RWPE2 (cell line): ENCODE measurements at regions not wholly inside any gene's neighbourhood (a gene's known extent, or its start where the extent isn't known, plus 50 kb on each side); places are given as distances from the start of the nearest gene placed in this dataset.

ENCODE experiments used
- ATAC-seq: fragments of 200-7000 bp; cut with Tn5 transposase; 3 replicates; pipeline ENCODE4 v1.9.1; 2021; ENCODE audit warnings: low read depth
- DNase-seq: peaks from one replicate; pipeline ENCODE4 v3.0.0-alpha.2; 2020; ENCODE audit warnings: low spot score
- H3K27ac ChIP-seq: fragments of 450-650 bp; 2 replicates; pipeline ENCODE4 v1.5.1; 2017; ENCODE audit warnings: mild to moderate bottlenecking; ENCODE audit not compliant: poor library complexity, severe bottlenecking
- H3K27me3 ChIP-seq: fragments of 250-450 bp; sonication (Bioruptor Pico); 2 replicates; pipeline ENCODE4 v1.5.1; 2021; ENCODE audit warnings: mild to moderate bottlenecking, moderate library complexity; ENCODE audit not compliant: insufficient read depth, poor library complexity, severe bottlenecking
- H3K36me3 ChIP-seq: fragments of 250-450 bp; sonication (Bioruptor Pico); 2 replicates; pipeline ENCODE4 v1.5.1; 2020; ENCODE audit warnings: low read depth, mild to moderate bottlenecking, moderate library complexity
- H3K4me1 ChIP-seq: fragments of 250-450 bp; sonication (Bioruptor Pico); 2 replicates; pipeline ENCODE4 v1.5.1; 2021; ENCODE audit warnings: mild to moderate bottlenecking, moderate library complexity; ENCODE audit not compliant: insufficient read depth, poor library complexity, severe bottlenecking
- H3K4me3 ChIP-seq: fragments of 250-450 bp; sonication (Bioruptor Pico); 2 replicates; pipeline ENCODE4 v1.5.1; 2021; ENCODE audit warnings: mild to moderate bottlenecking, moderate library complexity; ENCODE audit not compliant: severe bottlenecking
- H3K9me3 ChIP-seq: fragments of 250-450 bp; sonication (Bioruptor Pico); 2 replicates; pipeline ENCODE4 v1.5.1; 2021; ENCODE audit warnings: mild to moderate bottlenecking, moderate library complexity; ENCODE audit not compliant: severe bottlenecking
- TF ChIP-seq, protein P1 (sequence below): fragments of 450-650 bp; IDR thresholded peaks from one replicate; pipeline ENCODE4 v1.5.1; 2017; ENCODE audit warnings: mild to moderate bottlenecking, moderate library complexity; ENCODE audit not compliant: poor library complexity, severe bottlenecking

- no peak for ATAC-seq
- no peak overlapping the region for H3K4me3 ChIP-seq
Observed at GRCh38 chr17:72534265-72534664, 413.4 kb downstream of the SOX9 start.

GRCh38 chr17:72534776-72535175, 414.0 kb downstream of the SOX9 start:
- Histone ChIP-seq H3K4me3 (no peak overlapping the region), H3K27ac (no peak overlapping the region), H3K36me3 (peaks cover 4% of the 10 kb centered on the region), H3K27me3 (no peaks in the 10 kb centered on the region), H3K4me1 (peaks cover 1% of the 10 kb centered on the region), H3K9me3 (no peaks in the 10 kb centered on the region)
- TF ChIP-seq, protein P1, sequence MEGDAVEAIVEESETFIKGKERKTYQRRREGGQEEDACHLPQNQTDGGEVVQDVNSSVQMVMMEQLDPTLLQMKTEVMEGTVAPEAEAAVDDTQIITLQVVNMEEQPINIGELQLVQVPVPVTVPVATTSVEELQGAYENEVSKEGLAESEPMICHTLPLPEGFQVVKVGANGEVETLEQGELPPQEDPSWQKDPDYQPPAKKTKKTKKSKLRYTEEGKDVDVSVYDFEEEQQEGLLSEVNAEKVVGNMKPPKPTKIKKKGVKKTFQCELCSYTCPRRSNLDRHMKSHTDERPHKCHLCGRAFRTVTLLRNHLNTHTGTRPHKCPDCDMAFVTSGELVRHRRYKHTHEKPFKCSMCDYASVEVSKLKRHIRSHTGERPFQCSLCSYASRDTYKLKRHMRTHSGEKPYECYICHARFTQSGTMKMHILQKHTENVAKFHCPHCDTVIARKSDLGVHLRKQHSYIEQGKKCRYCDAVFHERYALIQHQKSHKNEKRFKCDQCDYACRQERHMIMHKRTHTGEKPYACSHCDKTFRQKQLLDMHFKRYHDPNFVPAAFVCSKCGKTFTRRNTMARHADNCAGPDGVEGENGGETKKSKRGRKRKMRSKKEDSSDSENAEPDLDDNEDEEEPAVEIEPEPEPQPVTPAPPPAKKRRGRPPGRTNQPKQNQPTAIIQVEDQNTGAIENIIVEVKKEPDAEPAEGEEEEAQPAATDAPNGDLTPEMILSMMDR, result no peak
- no peak for DNase-seq
- no peak for ATAC-seq

More at GRCh38 chr17:72534265-72534664, 413.4 kb downstream of the SOX9 start:
- Histone ChIP-seq H3K9me3 (no peaks in the 10 kb centered on the region), H3K27me3 (no peaks in the 10 kb centered on the region), H3K36me3 (peaks cover 4% of the 10 kb centered on the region), H3K4me1 (no peaks in the 10 kb centered on the region), H3K27ac (no peak overlapping the region)
- DNase-seq, result no peak
- TF ChIP-seq, protein P1, result no peak

- Histone ChIP-seq H3K4me1 (peaks cover 3% of the 10 kb centered on the region), H3K27me3 (no peaks in the 10 kb centered on the region), H3K27ac (no peak overlapping the region), H3K9me3 (no peaks in the 10 kb centered on the region), H3K4me3 (no peak overlapping the region), H3K36me3 (peaks cover 4% of the 10 kb centered on the region)
- no peak for DNase-seq
- TF ChIP-seq, protein P1, result no peak
- no peak for ATAC-seq
Observed at GRCh38 chr17:72535346-72535745, 414.5 kb downstream of the SOX9 start.

GRCh38 chr17:72535779-72536178, 415.0 kb downstream of the SOX9 start:
- Histone ChIP-seq H3K27ac (no peak overlapping the region), H3K27me3 (no peaks in the 10 kb centered on the region), H3K4me1 (peaks cover 3% of the 10 kb centered on the region), H3K4me3 (no peak overlapping the region), H3K9me3 (no peaks in the 10 kb centered on the region), H3K36me3 (peaks cover 4% of the 10 kb centered on the region)
- TF ChIP-seq, protein P1, result no peak
- no peak for ATAC-seq
- no peak for DNase-seq

- peaks cover 4% of the 10 kb centered on the region for H3K36me3 ChIP-seq
- ATAC-seq (no peak), DNase-seq (no peak)
- peaks cover 3% of the 10 kb centered on the region for H3K4me1 ChIP-seq
- no peak overlapping the region for H3K4me3 ChIP-seq
- H3K27ac ChIP-seq, result no peak overlapping the region
- H3K9me3 ChIP-seq, result no peaks in the 10 kb centered on the region
- TF ChIP-seq, protein P1, result no peak
- H3K27me3 ChIP-seq, result no peaks in the 10 kb centered on the region
Observed at GRCh38 chr17:72536788-72537187, 416.0 kb downstream of the SOX9 start.
